Ishikawa (cell line): ENCODE measurements at regions not wholly inside any gene's neighbourhood (a gene's known extent, or its start where the extent isn't known, plus 50 kb on each side); places are given as distances from the start of the nearest gene placed in this dataset.

Experiments used
- CEBPB ChIP-seq: IDR thresholded peaks from 2 replicates; pipeline ENCODE4 v1.6.1; 2012
- CREB1 ChIP-seq: IDR thresholded peaks from 2 replicates; pipeline ENCODE4 v1.6.1; 2012; ENCODE audit warnings: low read depth
- EGR1 ChIP-seq: IDR thresholded peaks from 2 replicates; pipeline ENCODE4 v1.6.1; 2012
- EP300 ChIP-seq: IDR thresholded peaks from 2 replicates; pipeline ENCODE4 v1.6.1; 2012; ENCODE audit warnings: borderline replicate concordance
- FOXM1 ChIP-seq: IDR thresholded peaks from 2 replicates; pipeline ENCODE4 v1.6.1; 2012; ENCODE audit warnings: low read depth, borderline replicate concordance
- NFIC ChIP-seq: IDR thresholded peaks from 2 replicates; pipeline ENCODE4 v1.6.1; 2012
- RAD21 ChIP-seq: IDR thresholded peaks from 2 replicates; pipeline ENCODE4 v1.6.1; 2012; ENCODE audit warnings: low read depth
- TAF1 ChIP-seq: IDR thresholded peaks from 2 replicates; pipeline ENCODE4 v1.6.1; 2012; ENCODE audit warnings: low read depth, mild to moderate bottlenecking
- TCF12 ChIP-seq: IDR thresholded peaks from 2 replicates; pipeline ENCODE4 v1.6.1; 2012; ENCODE audit warnings: low read depth
- TEAD4 ChIP-seq: IDR thresholded peaks from 2 replicates; pipeline ENCODE4 v1.6.1; 2012
- YY1 ChIP-seq: IDR thresholded peaks from 2 replicates; pipeline ENCODE4 v1.6.1; 2012; ENCODE audit warnings: low read depth
- ZBTB7A ChIP-seq: IDR thresholded peaks from 2 replicates; pipeline ENCODE4 v1.6.1; 2012; ENCODE audit warnings: low read depth
- TF ChIP-seq, protein P1 (sequence below): IDR thresholded peaks from 2 replicates; pipeline ENCODE4 v1.6.1; 2012; ENCODE audit warnings: low read depth, mild to moderate bottlenecking
- TF ChIP-seq, protein P2 (sequence below): IDR thresholded peaks from 2 replicates; pipeline ENCODE4 v1.6.1; 2012
- TF ChIP-seq, protein P3 (sequence below): IDR thresholded peaks from 2 replicates; pipeline ENCODE4 v1.6.1; 2012

DNA sequence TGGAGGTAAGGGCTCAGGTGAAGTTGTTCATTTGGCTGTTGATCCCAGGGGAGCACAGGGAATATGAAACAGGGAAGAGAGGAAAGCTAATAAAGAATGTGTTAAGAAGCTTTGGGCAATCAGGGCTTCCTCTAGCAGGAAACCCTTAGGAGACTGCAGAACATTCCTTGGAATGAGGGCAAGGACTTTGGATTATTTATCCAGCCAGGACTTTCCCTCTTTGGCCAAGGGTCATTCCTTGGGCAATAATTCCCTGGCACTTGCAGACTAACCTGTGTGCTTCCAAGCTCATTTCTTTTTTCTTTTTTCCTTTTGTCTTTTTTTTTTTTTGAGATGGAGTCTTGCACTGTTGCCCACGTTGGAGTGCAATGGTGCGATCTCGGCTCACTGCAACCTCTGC lies 209.2 kb upstream of the MAP3K1 start:
- TF ChIP-seq, protein P1, sequence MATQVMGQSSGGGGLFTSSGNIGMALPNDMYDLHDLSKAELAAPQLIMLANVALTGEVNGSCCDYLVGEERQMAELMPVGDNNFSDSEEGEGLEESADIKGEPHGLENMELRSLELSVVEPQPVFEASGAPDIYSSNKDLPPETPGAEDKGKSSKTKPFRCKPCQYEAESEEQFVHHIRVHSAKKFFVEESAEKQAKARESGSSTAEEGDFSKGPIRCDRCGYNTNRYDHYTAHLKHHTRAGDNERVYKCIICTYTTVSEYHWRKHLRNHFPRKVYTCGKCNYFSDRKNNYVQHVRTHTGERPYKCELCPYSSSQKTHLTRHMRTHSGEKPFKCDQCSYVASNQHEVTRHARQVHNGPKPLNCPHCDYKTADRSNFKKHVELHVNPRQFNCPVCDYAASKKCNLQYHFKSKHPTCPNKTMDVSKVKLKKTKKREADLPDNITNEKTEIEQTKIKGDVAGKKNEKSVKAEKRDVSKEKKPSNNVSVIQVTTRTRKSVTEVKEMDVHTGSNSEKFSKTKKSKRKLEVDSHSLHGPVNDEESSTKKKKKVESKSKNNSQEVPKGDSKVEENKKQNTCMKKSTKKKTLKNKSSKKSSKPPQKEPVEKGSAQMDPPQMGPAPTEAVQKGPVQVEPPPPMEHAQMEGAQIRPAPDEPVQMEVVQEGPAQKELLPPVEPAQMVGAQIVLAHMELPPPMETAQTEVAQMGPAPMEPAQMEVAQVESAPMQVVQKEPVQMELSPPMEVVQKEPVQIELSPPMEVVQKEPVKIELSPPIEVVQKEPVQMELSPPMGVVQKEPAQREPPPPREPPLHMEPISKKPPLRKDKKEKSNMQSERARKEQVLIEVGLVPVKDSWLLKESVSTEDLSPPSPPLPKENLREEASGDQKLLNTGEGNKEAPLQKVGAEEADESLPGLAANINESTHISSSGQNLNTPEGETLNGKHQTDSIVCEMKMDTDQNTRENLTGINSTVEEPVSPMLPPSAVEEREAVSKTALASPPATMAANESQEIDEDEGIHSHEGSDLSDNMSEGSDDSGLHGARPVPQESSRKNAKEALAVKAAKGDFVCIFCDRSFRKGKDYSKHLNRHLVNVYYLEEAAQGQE: no peak
- TF ChIP-seq TEAD4 (no peak), FOXM1 (no peak), RAD21 (no peak), TCF12 (no peak), YY1 (no peak), ZBTB7A (no peak), EP300 (no peak), CREB1 (no peak)
- TF ChIP-seq, protein P2, sequence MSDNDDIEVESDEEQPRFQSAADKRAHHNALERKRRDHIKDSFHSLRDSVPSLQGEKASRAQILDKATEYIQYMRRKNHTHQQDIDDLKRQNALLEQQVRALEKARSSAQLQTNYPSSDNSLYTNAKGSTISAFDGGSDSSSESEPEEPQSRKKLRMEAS: no peak
- TF ChIP-seq, protein P3, sequence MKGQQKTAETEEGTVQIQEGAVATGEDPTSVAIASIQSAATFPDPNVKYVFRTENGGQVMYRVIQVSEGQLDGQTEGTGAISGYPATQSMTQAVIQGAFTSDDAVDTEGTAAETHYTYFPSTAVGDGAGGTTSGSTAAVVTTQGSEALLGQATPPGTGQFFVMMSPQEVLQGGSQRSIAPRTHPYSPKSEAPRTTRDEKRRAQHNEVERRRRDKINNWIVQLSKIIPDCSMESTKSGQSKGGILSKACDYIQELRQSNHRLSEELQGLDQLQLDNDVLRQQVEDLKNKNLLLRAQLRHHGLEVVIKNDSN: no peak

DNA sequence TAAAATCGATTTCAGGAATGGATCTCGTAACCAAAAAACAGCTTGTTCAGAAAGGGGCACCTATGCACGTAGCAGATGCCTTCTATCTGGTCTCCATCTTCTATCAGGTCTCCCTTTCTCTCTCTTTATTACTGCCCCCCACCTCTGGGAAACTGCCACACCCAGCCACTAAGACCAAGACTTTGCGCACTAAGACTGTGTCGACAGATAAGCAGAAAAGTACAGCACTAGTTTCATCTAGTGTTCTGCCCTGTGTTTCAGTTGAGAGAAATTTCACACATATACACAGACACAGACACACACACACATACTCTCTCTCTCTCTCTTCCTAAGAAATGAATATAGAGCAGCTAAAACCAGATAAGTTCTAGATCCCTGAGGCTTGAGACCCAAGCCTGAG lies 210.1 kb upstream of the MAP3K1 start:
- TF ChIP-seq TAF1: no peak
- TF ChIP-seq NFIC: no peak
- no peak for TF ChIP-seq RAD21
- TF ChIP-seq, protein P3: no peak
- TF ChIP-seq ZBTB7A: no peak
- TF ChIP-seq TCF12: no peak
- TF ChIP-seq, protein P1: no peak
- TF ChIP-seq EP300: no peak
- no peak for TF ChIP-seq CEBPB

DNA sequence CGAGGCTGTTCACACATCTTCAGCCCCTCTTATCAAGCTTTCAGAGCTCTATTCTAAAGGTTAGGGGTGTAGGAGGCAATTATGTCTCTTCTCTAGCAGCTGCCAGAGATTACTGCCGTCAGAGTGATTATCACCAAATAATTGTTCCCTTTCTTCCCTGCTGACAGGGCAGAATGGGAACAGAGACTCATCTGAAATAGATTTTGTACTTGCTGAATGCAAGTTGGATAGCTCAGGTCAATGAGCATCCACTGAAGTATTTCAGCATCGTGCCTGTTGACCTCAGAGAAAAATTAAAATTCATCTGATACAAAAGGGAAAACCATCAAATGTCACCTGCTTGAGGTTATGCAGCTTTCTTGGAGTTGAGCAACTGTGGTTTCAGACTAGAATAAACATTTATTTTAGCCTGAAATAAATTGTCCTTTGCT lies 213.7 kb upstream of the MAP3K1 start:
- TF ChIP-seq, protein P3: no peak
- TF ChIP-seq TAF1: no peak

DNA sequence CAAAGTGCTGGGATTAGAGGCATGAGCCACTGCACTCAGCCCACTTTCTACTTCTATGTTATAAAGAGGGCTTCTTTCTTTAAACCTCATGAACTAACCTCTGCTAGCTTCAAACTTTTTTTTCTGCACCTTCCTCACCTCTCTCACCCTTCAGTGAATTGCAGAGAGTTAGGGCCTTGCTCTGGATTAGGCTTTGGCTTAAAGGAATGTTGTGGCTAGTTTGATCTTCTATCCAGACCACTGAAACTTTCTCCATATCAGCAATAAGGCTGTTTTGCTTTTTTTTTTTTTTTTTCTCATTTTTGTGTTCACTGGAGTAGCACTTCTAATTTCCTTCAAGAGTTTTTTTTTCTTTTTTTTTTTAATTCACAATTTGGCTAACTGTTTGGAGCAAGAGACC lies 216.4 kb upstream of the MAP3K1 start:
- TF ChIP-seq EGR1 (no peak), FOXM1 (no peak), EP300 (no peak), TEAD4 (no peak), YY1 (no peak), NFIC (no peak), CREB1 (no peak), CEBPB (no peak), TCF12 (no peak), ZBTB7A (no peak), TAF1 (no peak), RAD21 (no peak)
- TF ChIP-seq, protein P2: no peak
- TF ChIP-seq, protein P3: no peak
- TF ChIP-seq, protein P1: no peak
